Smooth muscle cell (in vitro differentiated cells): ENCODE measurements at regions not wholly inside any gene's neighbourhood (a gene's known extent, or its start where the extent isn't known, plus 50 kb on each side); places are given as distances from the start of the nearest gene placed in this dataset.

Experiments
- DNase-seq: peaks from one replicate; lab custom pipeline; 2025; ENCODE audit not compliant: unreplicated experiment; lab: John Stamatoyannopoulos, UW
- H2AFZ ChIP-seq: fragments of 200-600 bp; sonication (generic); 2 replicates; pipeline ENCODE4 v1.6.0; 2016; ENCODE audit warnings: antibody characterized with exemption, low read depth, mild to moderate bottlenecking
- H3F3A ChIP-seq: fragments of 200-600 bp; sonication (generic); 2 replicates; pipeline ENCODE4 v1.6.0; 2017; ENCODE audit warnings: antibody characterized with exemption, low read depth
- H3K27ac ChIP-seq: fragments of 200-600 bp; sonication (generic); 2 replicates; pipeline ENCODE4 v1.5.1; 2016; ENCODE audit warnings: low read depth, mild to moderate bottlenecking
- H3K27me3 ChIP-seq: fragments of 200-600 bp; sonication (generic); 2 replicates; pipeline ENCODE4 v1.6.1; 2016; ENCODE audit warnings: low read depth, mild to moderate bottlenecking
- H3K36me3 ChIP-seq: fragments of 200-600 bp; sonication (generic); 2 replicates; pipeline ENCODE4 v1.5.1; 2016; ENCODE audit warnings: low read depth
- H3K4me1 ChIP-seq: fragments of 200-600 bp; sonication (generic); 2 replicates; pipeline ENCODE4 v1.5.1; 2016; ENCODE audit warnings: low read depth
- H3K4me2 ChIP-seq: fragments of 200-600 bp; sonication (generic); 2 replicates; pipeline ENCODE4 v1.6.0; 2016; ENCODE audit warnings: mild to moderate bottlenecking
- H3K4me3 ChIP-seq: fragments of 200-600 bp; sonication (generic); 2 replicates; pipeline ENCODE4 v1.5.1; 2016; ENCODE audit warnings: mild to moderate bottlenecking
- H3K79me2 ChIP-seq: fragments of 200-600 bp; sonication (generic); 2 replicates; pipeline ENCODE4 v1.6.0; 2016; ENCODE audit warnings: low read depth, mild to moderate bottlenecking
- H3K9ac ChIP-seq: fragments of 200-600 bp; sonication (generic); 2 replicates; pipeline ENCODE4 v1.6.0; 2016; ENCODE audit warnings: low read depth
- H3K9me3 ChIP-seq: fragments of 200-600 bp; sonication (generic); replicated peaks from 2 replicates; pipeline ENCODE4 v1.5.1; 2016; ENCODE audit warnings: low read depth
- H4K20me1 ChIP-seq: fragments of 200-600 bp; sonication (generic); 2 replicates; pipeline ENCODE4 v1.6.0; 2016; ENCODE audit warnings: low read depth
- WGBS: methylation state at CpG from one replicate; pipeline ENCODE4 v1.1.7; 2016; ENCODE audit warnings: low lambda C conversion rate; 5-methylcytosine and 5-hydroxymethylcytosine counted together
- TF ChIP-seq, protein P1 (sequence below): fragments of 200-600 bp; sonication (generic); IDR thresholded peaks from 2 replicates; pipeline ENCODE4 v1.5.1; 2017; ENCODE audit warnings: borderline replicate concordance, mild to moderate bottlenecking, antibody characterized with exemption; ENCODE audit not compliant: insufficient read depth, poor library complexity, severe bottlenecking

DNA sequence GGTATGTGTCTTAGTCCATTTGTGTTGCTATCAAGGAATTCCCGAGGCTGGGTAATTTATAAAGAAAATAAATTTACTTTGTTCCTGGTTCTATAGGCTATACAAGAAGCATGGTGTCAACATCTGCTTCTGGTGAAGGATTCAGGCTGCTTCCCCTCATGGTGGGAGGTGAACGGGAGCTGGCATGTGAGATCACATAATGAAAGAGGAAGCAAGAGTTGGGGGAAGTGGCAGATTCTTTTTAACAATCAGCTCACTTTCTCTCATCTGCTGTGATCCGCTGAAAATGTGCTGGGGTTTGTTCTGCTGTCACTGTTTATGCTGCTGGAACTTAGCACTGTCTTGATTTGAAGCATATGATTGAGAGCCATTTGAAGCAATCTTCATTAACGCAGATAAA is 730.0 kb upstream of the SORCS1 start:
- Histone ChIP-seq H3K4me2 (no peak overlapping the region), H3K4me1 (peaks cover 6% of the 10 kb centered on the region)
- TF ChIP-seq, protein P1, sequence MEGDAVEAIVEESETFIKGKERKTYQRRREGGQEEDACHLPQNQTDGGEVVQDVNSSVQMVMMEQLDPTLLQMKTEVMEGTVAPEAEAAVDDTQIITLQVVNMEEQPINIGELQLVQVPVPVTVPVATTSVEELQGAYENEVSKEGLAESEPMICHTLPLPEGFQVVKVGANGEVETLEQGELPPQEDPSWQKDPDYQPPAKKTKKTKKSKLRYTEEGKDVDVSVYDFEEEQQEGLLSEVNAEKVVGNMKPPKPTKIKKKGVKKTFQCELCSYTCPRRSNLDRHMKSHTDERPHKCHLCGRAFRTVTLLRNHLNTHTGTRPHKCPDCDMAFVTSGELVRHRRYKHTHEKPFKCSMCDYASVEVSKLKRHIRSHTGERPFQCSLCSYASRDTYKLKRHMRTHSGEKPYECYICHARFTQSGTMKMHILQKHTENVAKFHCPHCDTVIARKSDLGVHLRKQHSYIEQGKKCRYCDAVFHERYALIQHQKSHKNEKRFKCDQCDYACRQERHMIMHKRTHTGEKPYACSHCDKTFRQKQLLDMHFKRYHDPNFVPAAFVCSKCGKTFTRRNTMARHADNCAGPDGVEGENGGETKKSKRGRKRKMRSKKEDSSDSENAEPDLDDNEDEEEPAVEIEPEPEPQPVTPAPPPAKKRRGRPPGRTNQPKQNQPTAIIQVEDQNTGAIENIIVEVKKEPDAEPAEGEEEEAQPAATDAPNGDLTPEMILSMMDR: no peak

DNA sequence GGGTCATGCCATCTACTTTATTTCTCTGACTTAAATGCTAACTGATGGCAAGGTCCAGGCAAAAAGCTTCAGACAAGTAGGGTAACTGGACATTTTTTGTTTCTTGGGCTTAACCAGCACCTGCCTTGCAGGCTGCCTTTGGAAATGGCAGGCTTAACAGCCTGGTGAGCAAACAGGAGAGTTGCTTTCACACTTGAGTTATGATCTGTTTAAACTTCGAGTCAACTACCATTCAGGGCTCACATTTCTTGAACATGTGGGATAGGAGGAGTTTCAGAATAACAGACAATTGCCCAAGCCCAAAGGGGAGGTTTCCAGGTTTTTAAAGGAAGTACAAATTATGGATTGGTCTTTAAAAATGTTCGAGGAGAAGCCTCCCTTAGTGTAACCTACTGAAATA is 724.6 kb upstream of the SORCS1 start:
- no peaks in the 10 kb centered on the region for H3K79me2 ChIP-seq
- WGBS: 60% methylated on average over 2 of the region's 2 CpGs

More for the DNA sequence above, 730.0 kb upstream of the SORCS1 start:
- Histone ChIP-seq H2AFZ (no peak overlapping the region), H3K4me3 (no peak overlapping the region), H3K27me3 (no peaks in the 10 kb centered on the region), H3K9me3 (no peaks in the 10 kb centered on the region), H3K36me3 (no peaks in the 10 kb centered on the region), H4K20me1 (no peaks in the 10 kb centered on the region), H3F3A (no peaks in the 10 kb centered on the region), H3K9ac (no peak overlapping the region), H3K27ac (no peak overlapping the region), H3K79me2 (no peaks in the 10 kb centered on the region)
- 71% methylated on average over 4 of the region's 4 CpGs for WGBS
- no peak for DNase-seq

GRCh38 chr10:107880185-107880584 is 715.7 kb upstream of the SORCS1 start:
- TF ChIP-seq, protein P1: no peak
- Histone ChIP-seq H3K27ac (no peak overlapping the region), H3F3A (no peaks in the 10 kb centered on the region), H3K9ac (no peak overlapping the region), H2AFZ (no peak overlapping the region), H3K9me3 (no peaks in the 10 kb centered on the region), H3K4me3 (no peak overlapping the region), H3K36me3 (no peaks in the 10 kb centered on the region), H3K27me3 (no peaks in the 10 kb centered on the region), H3K4me2 (no peak overlapping the region), H3K79me2 (no peaks in the 10 kb centered on the region), H4K20me1 (no peaks in the 10 kb centered on the region), H3K4me1 (no peaks in the 10 kb centered on the region)
- no peak for DNase-seq
- 67% methylated on average over 2 of the region's 2 CpGs for WGBS

More for the DNA sequence above, 724.6 kb upstream of the SORCS1 start:
- Histone ChIP-seq H3K9ac (no peak overlapping the region), H3K27me3 (no peaks in the 10 kb centered on the region), H3K4me1 (no peaks in the 10 kb centered on the region), H3K27ac (no peak overlapping the region), H4K20me1 (no peaks in the 10 kb centered on the region), H3F3A (no peaks in the 10 kb centered on the region), H3K4me2 (no peak overlapping the region), H3K36me3 (no peaks in the 10 kb centered on the region), H3K9me3 (no peaks in the 10 kb centered on the region), H2AFZ (no peak overlapping the region), H3K4me3 (no peak overlapping the region)
- no peak for DNase-seq
- TF ChIP-seq, protein P1: no peak

DNA sequence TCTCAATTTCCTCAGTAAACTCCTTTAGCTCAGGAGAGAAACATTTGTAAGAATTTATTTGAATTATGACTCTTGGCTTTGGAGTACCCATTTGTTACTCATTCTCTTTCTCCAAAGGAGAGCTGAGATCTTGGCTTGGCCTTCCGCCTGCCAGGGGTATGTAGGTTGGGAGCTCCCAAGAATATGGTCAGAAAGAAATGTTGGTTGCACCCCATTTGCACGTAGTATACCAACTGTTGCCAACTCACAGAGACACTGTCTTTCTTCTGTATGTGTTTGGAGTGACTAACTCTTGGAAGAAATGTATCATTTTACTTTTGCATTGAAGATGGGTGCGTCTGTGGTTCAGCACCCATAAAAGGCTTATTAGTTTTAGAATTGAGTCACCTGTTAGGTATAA is 708.5 kb upstream of the SORCS1 start:
- Histone ChIP-seq H3K79me2 (no peaks in the 10 kb centered on the region), H3K4me2 (no peak overlapping the region), H3K27ac (no peak overlapping the region), H3F3A (no peaks in the 10 kb centered on the region), H3K4me3 (no peak overlapping the region), H3K27me3 (no peaks in the 10 kb centered on the region), H3K9ac (no peak overlapping the region), H3K36me3 (no peaks in the 10 kb centered on the region), H4K20me1 (no peaks in the 10 kb centered on the region), H3K9me3 (no peaks in the 10 kb centered on the region), H2AFZ (no peak overlapping the region), H3K4me1 (no peaks in the 10 kb centered on the region)
- WGBS: 88% methylated on average over 3 of the region's 3 CpGs
- DNase-seq: no peak
- TF ChIP-seq, protein P1: no peak
